ENCODE measurements at regions not wholly inside any gene's neighbourhood (a gene's known extent, or its start where the extent isn't known, plus 50 kb on each side); places are given as distances from the start of the nearest gene placed in this dataset.

DNA sequence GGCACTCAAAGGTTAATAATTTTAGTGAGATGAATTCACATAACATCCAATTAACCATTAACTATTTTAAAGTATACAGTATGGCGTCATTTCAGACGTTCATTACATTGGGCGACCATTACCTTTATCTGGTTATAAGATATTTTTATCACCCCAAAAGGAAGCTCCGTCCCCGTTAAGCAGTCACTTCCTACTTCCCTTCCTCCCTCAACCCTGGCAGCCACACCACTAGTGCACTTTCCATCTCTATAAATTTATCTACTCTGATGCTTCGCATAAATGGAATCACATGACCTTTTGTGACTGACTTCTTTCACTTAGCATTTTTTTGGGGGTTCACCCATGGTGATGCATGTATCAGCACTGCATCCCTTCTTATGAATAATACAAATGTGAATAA lies 168.3 kb upstream of the PUM3 start:
- TF ChIP-seq, protein P1, sequence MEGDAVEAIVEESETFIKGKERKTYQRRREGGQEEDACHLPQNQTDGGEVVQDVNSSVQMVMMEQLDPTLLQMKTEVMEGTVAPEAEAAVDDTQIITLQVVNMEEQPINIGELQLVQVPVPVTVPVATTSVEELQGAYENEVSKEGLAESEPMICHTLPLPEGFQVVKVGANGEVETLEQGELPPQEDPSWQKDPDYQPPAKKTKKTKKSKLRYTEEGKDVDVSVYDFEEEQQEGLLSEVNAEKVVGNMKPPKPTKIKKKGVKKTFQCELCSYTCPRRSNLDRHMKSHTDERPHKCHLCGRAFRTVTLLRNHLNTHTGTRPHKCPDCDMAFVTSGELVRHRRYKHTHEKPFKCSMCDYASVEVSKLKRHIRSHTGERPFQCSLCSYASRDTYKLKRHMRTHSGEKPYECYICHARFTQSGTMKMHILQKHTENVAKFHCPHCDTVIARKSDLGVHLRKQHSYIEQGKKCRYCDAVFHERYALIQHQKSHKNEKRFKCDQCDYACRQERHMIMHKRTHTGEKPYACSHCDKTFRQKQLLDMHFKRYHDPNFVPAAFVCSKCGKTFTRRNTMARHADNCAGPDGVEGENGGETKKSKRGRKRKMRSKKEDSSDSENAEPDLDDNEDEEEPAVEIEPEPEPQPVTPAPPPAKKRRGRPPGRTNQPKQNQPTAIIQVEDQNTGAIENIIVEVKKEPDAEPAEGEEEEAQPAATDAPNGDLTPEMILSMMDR (IDR thresholded peaks at IDR 0.05), result no peak
- TF ChIP-seq EZH2 (IDR thresholded peaks at IDR 0.05), result no peak
